Right kidney (tissue), 1 donor: ENCODE measurements at regions not wholly inside any gene's neighbourhood (a gene's known extent, or its start where the extent isn't known, plus 50 kb on each side); places are given as distances from the start of the nearest gene placed in this dataset.
"Not testable (repeated sequence)": the region's sequence is repeated elsewhere in the genome, so short reads cannot be mapped to it uniquely, and the experiment has no call there.

Experiments used
- DNase-seq: peaks from one replicate; pipeline ENCODE4 v3.0.0-alpha.2; 2016

GRCh38 chr2:195535911-195536522, 121.0 kb upstream of the SLC39A10 start:
- no peak for DNase-seq

- DNase-seq: no peak
Measured at GRCh38 chr2:195534971-195535370, 122.1 kb upstream of the SLC39A10 start.

DNA sequence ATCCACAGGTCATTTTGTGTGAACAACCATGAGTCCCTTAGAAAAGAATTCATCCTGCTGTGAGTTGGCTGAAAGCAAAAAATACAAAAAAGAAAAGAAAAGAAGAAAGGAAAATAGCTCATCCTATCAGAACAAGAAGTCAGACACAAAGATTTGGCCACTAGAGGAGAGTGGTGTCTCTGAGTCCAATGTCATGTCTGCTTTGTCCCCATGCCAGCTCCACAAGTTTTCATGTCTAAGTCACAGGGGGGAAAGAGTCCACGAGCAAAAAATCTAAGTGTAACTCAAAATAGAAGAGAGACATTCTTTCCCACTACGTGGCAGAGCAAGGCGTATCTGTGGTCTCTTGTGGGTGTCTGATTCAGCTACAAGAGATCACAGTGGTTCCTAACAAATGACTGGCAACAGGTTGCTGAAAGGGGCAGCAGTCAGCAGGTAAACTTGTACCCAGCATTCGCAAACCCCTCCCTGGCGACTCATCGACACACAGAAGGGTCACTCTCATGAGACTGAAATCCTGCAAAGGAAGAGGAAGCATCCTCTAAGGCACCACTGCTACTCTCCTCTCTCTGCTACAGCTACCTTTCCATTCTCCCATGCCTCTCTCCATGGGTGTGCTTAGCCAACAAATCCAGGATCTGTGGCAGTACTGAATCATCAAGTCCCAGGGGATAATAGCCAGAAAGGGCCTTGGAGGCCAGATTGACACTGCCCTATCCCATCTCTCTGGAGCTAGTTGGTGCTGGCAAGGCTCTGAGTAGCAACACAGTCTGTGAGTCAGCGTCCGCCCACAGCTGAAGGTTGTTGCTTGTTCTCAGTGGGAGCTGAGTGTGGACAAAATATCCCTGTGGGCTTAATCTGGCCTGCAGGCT, 123.0 kb upstream of the SLC39A10 start:
- no peak for DNase-seq

DNA sequence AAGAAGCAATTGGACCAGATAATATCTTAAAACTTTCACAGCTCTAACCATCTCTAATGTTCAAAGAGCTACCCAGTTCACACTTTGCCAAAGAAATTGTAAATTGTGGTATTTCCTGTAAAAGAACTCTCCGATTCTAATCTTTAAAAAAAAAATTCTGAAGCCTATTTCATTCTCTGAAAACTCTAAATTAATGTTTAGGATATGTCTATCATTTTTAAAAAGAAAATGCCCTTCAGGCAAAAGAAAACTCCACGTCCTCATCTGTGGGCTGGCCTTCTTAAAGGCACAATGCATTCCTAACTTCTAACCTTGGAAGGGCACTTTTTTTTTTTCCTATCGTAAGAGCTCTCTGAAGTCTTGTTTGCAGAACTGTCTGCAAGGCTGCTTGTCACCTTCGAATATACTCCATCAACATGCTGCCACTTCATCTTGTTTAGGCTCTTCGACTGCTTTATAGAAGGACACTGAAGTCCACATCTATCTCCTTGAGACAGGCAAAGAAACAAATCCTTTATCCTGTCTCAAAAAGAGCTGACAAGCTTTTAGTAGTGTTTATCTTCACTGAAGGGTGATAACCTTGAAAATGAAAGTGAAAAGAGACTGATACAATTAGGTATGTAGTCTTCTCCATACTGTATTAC, 124.3 kb upstream of the SLC39A10 start:
- DNase-seq: no peak

GRCh38 chr2:195532255-195532627, 124.8 kb upstream of the SLC39A10 start:
- no peak for DNase-seq

DNA sequence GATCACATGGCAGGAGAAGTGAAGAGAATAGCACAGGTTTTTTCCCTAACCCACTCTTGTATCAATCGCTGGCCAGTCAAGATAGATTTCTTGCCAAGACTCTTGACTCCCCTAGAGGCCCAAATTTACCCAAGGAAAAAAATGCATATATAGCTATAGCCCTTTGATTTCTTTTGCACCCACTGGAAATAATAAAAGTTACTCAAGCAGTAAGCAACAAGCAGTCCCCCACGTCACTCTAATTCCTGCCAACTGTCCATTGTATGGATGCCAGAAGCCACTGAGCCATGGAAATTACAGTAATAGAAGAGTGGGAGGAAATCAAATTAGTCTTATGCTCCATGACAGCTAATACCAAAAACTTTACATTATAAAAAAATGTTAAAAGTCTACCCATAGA, 125.3 kb upstream of the SLC39A10 start:
- DNase-seq: no peak

- DNase-seq: not testable (repeated sequence)
Measured at GRCh38 chr2:195523242-195523641, 133.8 kb upstream of the SLC39A10 start.

- DNase-seq: no peak
Measured at GRCh38 chr2:195521589-195521988, 135.4 kb upstream of the SLC39A10 start.

GRCh38 chr2:195520671-195521155, 136.3 kb upstream of the SLC39A10 start:
- DNase-seq: no peak

- DNase-seq: no peak
Measured at GRCh38 chr2:195515551-195515950, 141.5 kb upstream of the SLC39A10 start.

DNA sequence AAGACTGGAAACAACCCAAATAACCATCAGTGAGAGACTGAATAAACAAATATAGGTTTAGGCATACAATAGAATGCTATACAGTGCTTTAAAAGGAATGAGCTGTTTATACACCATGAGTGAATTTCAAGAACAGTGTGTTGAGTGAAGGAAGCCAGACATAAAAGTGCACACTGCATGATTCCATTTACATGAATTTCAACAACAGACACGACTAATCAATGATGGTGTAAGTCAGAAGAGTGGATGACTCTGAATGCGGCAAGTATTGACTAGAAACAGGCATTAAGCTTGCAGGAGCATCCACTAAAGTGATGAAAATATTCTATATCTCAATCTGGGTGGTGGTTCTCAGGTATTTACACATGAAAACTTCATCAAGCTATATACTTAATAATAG, 142.7 kb upstream of the SLC39A10 start:
- no peak for DNase-seq

DNA sequence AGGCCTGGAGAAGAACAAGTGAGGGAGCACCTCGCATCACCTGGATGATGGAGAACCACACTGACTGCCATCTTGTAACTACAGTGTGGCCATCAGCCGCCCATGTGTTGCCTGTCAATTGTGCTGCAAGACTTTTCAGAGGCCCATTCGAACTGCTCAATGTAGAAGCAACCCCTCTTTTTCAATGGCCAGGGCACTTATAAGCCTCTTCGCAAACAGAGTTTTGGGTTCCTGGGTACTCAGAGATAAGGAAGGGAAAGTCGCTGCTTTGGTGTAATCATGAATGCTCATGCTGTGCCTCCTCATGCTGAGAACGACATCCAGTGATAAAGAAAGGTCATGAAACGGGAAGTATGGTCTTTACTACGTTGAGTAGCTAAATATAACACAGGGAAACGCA, 143.9 kb upstream of the SLC39A10 start:
- no peak for DNase-seq

DNA sequence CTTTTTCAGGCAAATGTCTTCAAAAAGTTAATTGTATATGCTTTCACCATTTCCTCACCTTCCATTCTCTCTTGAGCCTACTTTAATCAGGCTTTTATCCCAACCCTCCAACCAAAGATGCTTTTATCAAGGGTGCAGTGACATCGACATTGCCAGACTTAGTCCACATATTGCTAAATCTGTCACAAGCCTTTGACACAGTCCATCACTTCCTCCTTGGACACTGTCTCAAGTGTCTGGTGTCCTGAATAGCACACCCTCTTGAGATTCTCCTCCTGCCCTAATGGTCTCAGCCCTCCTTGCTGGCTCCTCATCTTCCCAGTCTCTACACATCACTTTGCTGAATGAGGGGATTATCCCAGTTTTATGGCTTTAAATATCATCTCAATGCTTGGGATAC, 147.5 kb upstream of the SLC39A10 start:
- no peak for DNase-seq

DNA sequence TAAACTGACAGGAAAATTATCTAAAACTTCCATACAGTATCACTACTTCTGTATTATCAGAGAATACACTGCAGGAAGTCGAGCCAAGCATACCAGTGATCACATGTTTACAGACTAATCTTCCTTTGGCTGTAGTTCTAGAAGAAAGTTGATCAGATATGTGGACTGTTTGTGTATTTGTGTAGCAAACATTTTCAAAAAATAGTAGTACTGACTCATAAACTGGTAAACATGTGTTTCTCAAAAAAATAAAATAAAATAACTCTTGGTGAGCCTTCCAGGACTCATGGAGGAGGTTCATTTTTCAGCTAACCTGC, 148.9 kb upstream of the SLC39A10 start:
- no peak for DNase-seq

DNA sequence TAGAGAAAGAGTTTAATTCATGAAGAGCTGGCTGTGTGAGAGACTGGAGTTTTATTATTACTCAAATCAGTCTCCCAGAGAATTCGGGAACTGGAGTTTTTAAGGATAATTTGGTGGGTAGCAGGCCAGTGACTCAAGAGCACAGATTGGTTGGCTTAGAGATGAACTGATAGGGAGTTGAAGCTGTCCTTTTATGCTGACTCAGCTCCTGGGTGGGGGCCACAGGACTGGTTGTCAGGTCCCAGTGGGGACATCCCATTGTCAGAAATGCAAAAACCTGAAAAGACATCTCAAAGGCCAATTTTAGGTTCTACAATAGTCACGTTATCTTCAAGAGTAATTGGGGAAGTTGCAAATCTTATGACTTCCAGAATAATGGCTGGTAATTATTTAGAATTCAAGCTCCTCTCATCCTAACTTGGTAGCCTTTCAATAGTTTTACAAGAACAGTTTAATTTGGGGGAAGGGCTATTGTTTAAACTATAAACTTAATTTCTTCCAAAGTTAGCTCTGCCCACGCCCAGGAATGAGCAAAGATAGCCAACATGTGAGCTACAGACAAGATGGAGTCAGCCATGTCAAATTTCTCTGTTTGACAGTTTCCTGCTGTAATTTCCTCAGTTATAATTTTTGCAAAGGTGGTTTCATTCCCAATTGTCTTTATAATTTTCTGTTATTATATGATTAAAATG, 149.4 kb upstream of the SLC39A10 start:
- DNase-seq: no peak

DNA sequence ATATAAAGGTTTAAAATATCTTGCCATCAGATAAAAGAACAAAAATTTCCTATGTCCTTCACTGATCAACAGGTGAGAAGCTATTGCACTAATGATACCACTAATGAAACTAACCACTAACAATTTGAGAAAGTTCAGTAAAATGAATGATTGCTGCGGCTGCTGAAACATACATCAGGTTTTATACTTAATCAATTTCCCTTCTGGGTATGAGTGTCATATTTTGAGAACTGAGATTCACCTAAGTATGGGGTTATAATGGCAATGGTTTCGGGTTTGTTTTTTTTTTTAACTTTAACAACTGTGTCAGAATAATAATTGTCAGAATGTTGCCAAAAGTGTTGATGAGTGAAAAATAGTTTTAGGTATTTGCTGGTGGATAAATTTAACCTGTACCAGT, 151.3 kb upstream of the SLC39A10 start:
- no peak for DNase-seq

- no peak for DNase-seq
Measured at GRCh38 chr2:195503208-195503607, 153.8 kb upstream of the SLC39A10 start.

GRCh38 chr2:195501746-195502145, 155.3 kb upstream of the SLC39A10 start:
- no peak for DNase-seq

GRCh38 chr2:195500879-195501278, 156.1 kb upstream of the SLC39A10 start:
- no peak for DNase-seq

DNA sequence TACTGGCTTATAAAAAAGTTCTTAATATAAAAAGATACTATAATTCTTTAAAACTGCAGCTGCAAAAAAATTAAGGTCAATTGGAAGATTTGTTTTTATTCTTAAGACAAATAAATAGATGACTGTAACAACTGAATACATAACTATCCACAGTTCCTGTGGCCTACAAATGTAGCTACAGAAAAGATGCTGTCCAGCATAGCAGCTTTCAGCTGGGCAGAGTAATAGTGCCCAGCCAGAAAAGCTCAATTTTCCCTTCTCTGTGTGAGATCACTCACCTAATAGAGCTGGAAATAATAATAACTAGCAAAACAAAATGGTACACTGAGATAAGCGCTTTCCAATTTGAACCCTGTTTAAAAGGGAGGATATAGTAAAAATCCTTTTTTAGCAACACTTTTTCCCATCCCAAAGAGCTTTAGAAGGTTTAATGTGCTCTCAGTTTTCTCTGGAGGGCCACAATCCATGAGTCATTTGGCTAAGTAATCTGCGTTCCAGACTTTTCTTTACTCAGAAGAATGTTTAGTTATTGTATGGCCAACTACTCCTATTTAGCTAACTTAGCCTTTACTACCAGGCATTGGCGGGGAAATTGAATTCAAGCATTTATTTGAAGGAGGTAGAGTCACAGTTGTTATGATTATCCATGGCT, 158.1 kb upstream of the SLC39A10 start:
- no peak for DNase-seq

DNA sequence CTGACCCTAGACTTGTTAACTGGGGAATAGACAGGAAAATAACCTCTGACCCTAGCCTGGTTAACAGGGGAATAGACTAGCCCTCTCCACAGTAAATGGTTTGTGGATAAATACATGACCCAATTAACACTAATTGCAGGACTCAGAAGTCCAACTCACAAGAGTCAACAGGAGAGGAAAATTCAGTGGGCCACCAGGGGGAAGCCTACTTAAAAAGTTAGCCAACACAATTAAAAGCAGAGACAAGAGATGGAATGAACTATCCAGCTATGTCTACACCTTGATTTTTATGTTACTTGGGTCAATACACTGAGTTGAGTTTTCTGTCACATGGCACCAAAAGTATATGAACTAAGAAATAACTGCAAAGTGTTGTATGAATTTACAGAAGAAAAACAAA, 158.8 kb upstream of the SLC39A10 start:
- DNase-seq: no peak

DNA sequence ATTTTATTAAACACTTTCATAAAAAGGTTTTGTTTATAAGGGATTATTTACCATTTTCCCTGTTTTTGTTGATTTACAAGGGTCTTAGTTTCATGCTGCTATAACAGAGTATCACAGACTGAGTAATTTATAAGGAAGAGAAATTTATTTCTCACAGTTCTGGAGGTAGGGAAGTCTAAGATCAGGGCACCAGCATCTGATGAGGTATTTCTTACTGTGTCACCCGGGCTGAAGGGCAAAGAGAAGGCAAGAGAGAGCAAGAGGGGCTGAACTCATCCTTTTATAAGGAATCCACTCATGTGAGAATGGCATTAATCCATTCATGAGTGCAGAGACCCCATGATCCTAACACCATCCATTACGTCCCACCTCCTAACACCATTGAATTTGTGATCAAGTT, 160.0 kb upstream of the SLC39A10 start:
- DNase-seq: no peak

DNA sequence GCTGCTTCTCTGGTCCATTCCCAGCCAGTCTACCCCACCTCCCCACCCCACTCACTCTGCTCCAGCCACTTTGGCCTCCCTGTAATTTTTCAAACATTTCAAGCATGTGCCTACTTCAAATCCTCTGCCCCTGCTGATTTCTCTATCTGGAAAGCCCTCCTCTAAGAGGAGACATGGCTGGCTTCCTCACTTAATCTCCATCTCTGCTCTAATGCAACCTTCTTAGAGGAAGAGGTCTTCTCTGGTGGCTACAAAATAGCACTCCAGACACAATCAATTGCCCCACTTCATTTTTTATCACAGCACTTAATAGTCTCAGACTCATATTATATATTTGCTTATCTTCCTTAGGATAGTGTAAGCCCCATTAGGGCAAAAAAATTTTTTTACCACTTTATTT, 161.1 kb upstream of the SLC39A10 start:
- DNase-seq: no peak
